Ishikawa (cell line): ENCODE measurements at regions not wholly inside any gene's neighbourhood (a gene's known extent, or its start where the extent isn't known, plus 50 kb on each side); places are given as distances from the start of the nearest gene placed in this dataset.

Experiments
- CEBPB ChIP-seq: IDR thresholded peaks from 2 replicates; pipeline ENCODE4 v1.6.1; 2012
- EGR1 ChIP-seq: IDR thresholded peaks from 2 replicates; pipeline ENCODE4 v1.6.1; 2012
- EP300 ChIP-seq: IDR thresholded peaks from 2 replicates; pipeline ENCODE4 v1.6.1; 2012; ENCODE audit warnings: borderline replicate concordance
- FOXM1 ChIP-seq: IDR thresholded peaks from 2 replicates; pipeline ENCODE4 v1.6.1; 2012; ENCODE audit warnings: low read depth, borderline replicate concordance
- NFIC ChIP-seq: IDR thresholded peaks from 2 replicates; pipeline ENCODE4 v1.6.1; 2012
- RAD21 ChIP-seq: IDR thresholded peaks from 2 replicates; pipeline ENCODE4 v1.6.1; 2012; ENCODE audit warnings: low read depth
- TAF1 ChIP-seq: IDR thresholded peaks from 2 replicates; pipeline ENCODE4 v1.6.1; 2012; ENCODE audit warnings: low read depth, mild to moderate bottlenecking
- TCF12 ChIP-seq: IDR thresholded peaks from 2 replicates; pipeline ENCODE4 v1.6.1; 2012; ENCODE audit warnings: low read depth
- TEAD4 ChIP-seq: IDR thresholded peaks from 2 replicates; pipeline ENCODE4 v1.6.1; 2012
- YY1 ChIP-seq: IDR thresholded peaks from 2 replicates; pipeline ENCODE4 v1.6.1; 2012; ENCODE audit warnings: low read depth
- TF ChIP-seq, protein P1 (sequence below): IDR thresholded peaks from 2 replicates; pipeline ENCODE4 v1.6.1; 2012; ENCODE audit warnings: low read depth, mild to moderate bottlenecking
- TF ChIP-seq, protein P2 (sequence below): IDR thresholded peaks from 2 replicates; pipeline ENCODE4 v1.6.1; 2012

DNA sequence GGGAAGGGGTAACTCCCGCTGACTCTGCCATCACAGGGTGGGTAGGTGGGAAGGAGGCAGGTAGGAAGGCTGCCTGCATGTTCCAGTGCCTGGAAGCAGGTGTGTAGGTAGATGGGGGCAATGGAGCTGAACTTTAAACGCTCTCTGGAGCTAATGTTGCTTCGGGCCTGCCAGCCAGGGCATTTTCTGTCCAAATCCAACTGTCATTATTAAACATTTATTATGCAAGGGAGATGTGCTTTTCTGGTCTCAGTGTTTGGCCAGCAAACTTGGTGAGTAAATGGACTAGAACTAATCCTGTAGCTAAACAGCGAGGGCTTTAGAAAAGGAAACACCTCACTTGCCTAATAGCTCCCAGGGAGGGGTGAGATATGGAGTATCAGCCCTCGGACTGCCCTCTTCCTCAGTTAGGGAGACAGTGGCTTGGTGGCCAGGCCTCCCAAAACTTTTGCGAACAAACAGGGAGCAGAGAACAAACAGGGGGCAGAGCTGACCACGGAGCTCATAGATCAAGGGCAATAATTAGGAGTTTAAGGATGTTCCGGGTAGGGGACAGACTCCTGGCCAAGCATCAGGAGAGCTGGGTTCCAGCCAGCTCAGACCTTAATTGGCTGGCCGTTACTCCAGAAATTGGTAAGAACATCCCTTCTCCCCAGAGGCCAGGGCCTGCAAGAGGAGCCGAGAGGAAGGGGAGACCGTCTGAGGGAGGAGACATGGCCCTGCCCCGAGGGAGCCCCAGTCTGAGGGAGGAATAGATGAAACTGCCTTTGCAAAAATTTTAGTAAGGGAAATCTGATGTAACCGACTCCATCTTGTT, 131.1 kb downstream of the VEGFA start:
- no peak for TF ChIP-seq FOXM1
- TF ChIP-seq, protein P1, sequence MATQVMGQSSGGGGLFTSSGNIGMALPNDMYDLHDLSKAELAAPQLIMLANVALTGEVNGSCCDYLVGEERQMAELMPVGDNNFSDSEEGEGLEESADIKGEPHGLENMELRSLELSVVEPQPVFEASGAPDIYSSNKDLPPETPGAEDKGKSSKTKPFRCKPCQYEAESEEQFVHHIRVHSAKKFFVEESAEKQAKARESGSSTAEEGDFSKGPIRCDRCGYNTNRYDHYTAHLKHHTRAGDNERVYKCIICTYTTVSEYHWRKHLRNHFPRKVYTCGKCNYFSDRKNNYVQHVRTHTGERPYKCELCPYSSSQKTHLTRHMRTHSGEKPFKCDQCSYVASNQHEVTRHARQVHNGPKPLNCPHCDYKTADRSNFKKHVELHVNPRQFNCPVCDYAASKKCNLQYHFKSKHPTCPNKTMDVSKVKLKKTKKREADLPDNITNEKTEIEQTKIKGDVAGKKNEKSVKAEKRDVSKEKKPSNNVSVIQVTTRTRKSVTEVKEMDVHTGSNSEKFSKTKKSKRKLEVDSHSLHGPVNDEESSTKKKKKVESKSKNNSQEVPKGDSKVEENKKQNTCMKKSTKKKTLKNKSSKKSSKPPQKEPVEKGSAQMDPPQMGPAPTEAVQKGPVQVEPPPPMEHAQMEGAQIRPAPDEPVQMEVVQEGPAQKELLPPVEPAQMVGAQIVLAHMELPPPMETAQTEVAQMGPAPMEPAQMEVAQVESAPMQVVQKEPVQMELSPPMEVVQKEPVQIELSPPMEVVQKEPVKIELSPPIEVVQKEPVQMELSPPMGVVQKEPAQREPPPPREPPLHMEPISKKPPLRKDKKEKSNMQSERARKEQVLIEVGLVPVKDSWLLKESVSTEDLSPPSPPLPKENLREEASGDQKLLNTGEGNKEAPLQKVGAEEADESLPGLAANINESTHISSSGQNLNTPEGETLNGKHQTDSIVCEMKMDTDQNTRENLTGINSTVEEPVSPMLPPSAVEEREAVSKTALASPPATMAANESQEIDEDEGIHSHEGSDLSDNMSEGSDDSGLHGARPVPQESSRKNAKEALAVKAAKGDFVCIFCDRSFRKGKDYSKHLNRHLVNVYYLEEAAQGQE = no peak
- TF ChIP-seq YY1 = no peak
- TF ChIP-seq, protein P2, sequence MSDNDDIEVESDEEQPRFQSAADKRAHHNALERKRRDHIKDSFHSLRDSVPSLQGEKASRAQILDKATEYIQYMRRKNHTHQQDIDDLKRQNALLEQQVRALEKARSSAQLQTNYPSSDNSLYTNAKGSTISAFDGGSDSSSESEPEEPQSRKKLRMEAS = no peak
- TF ChIP-seq NFIC = no peak
- no peak for TF ChIP-seq EP300
- TF ChIP-seq RAD21 = no peak
- no peak for TF ChIP-seq TCF12
- no peak for TF ChIP-seq TEAD4
- TF ChIP-seq TAF1 = no peak
- TF ChIP-seq CEBPB = no peak
- no peak for TF ChIP-seq EGR1
